Stimulated activated naive CD4-positive, alpha-beta T cell treated with Interleukin-2 at 50 U/mL for 16 hours (primary cell): ENCODE measurements at regions not wholly inside any gene's neighbourhood (a gene's known extent, or its start where the extent isn't known, plus 50 kb on each side); places are given as distances from the start of the nearest gene placed in this dataset.
"Not testable (repeated sequence)": the region's sequence is repeated elsewhere in the genome, so short reads cannot be mapped to it uniquely, and the experiment has no call there.

Source experiments
- DNase-seq: peaks from one replicate; lab custom pipeline; 2025; lab: John Stamatoyannopoulos, UW

GRCh38 chr6:56745971-56746370 is 103.3 kb upstream of the DST start:
- no peak for DNase-seq

GRCh38 chr6:56745081-56745480 is 102.4 kb upstream of the DST start:
- no peak for DNase-seq

- no peak for DNase-seq
Measured at GRCh38 chr6:56744528-56744927, 101.8 kb upstream of the DST start.

GRCh38 chr6:56742122-56742791 is 99.6 kb upstream of the DST start:
- no peak for DNase-seq

GRCh38 chr6:56741472-56741871 is 98.8 kb upstream of the DST start:
- DNase-seq, result no peak

- DNase-seq, result no peak
Measured at GRCh38 chr6:56739836-56740815, 97.4 kb upstream of the DST start.

- DNase-seq, result no peak
Measured at GRCh38 chr6:56736804-56737203, 94.1 kb upstream of the DST start.

GRCh38 chr6:56734335-56734734 is 91.6 kb upstream of the DST start:
- DNase-seq, result no peak

GRCh38 chr6:56733211-56733697 is 90.6 kb upstream of the DST start:
- no peak for DNase-seq

- no peak for DNase-seq
Measured at GRCh38 chr6:56732517-56732916, 89.8 kb upstream of the DST start.

- no peak for DNase-seq
Measured at GRCh38 chr6:56730663-56731529, 88.2 kb upstream of the DST start.

- DNase-seq, result no peak
Measured at GRCh38 chr6:56729719-56730118, 87.0 kb upstream of the DST start.

- not testable (repeated sequence) for DNase-seq
Measured at GRCh38 chr6:56729166-56729565, 86.5 kb upstream of the DST start.

- no peak for DNase-seq
Measured at GRCh38 chr6:56727097-56727850, 84.6 kb upstream of the DST start.

- DNase-seq, result no peak
Measured at GRCh38 chr6:56725254-56725653, 82.6 kb upstream of the DST start.

- no peak for DNase-seq
Measured at GRCh38 chr6:56724455-56724854, 81.8 kb upstream of the DST start.

- DNase-seq, result no peak
Measured at GRCh38 chr6:56720882-56721281, 78.2 kb upstream of the DST start.

GRCh38 chr6:56720202-56720601 is 77.5 kb upstream of the DST start:
- not testable (repeated sequence) for DNase-seq

- not testable (repeated sequence) for DNase-seq
Measured at GRCh38 chr6:56719315-56720058, 76.8 kb upstream of the DST start.

GRCh38 chr6:56718236-56718635 is 75.5 kb upstream of the DST start:
- DNase-seq, result no peak

- no peak for DNase-seq
Measured at GRCh38 chr6:56716229-56716628, 73.5 kb upstream of the DST start.
